HCT116 (cell line): ENCODE measurements at regions not wholly inside any gene's neighbourhood (a gene's known extent, or its start where the extent isn't known, plus 50 kb on each side); places are given as distances from the start of the nearest gene placed in this dataset.

Experiments used
- ATAC-seq: fragments of 200-7000 bp; cut with Tn5 transposase; 2 replicates; pipeline ENCODE4 v1.9.1; 2020; ENCODE audit warnings: mild to moderate bottlenecking, moderate library complexity
- BruUV-seq: library from RNA; stranded (reverse); fragments of 400-500 nt; replicated peaks from 2 replicates; lab custom pipeline; 2021; lab: Mats Ljungman, UMichigan
- CTCF ChIA-PET: fragments of 300-600 bp; sonication (Branson Sonifier 250); formaldehyde crosslinking; loops from one replicate; lab custom pipeline; 2021; ENCODE audit warnings: antibody characterized with exemption; lab: Charles Lee
- POLR2A ChIA-PET: fragments of 300-600, 350-600 bp; sonication (Branson Sonifier 250); formaldehyde crosslinking; loops from one replicate; lab custom pipeline; 2021; ENCODE audit warnings: antibody characterized with exemption; lab: Charles Lee
- RAD21 ChIA-PET, 2 experiments: fragments of 300-600 bp; sonication (Branson Sonifier 250); formaldehyde crosslinking; loops; one replicate each; lab custom pipeline; 2023; ENCODE audit warnings: low total read pairs in 2 of 2; ENCODE audit not compliant: uncharacterized antibody in 2 of 2, unreplicated experiment in 2 of 2, low non-redundant PET in 1 of 2; lab: Charles Lee
- DNase-seq: peaks from one replicate; pipeline ENCODE4 v3.0.0-alpha.2; 2010; ENCODE audit warnings: low read depth, low spot score
- H2AFZ ChIP-seq: fragments of 200-600 bp; shearing (Covaris generic), sonication (generic); 2 replicates; pipeline ENCODE4 v1.6.1; 2017; ENCODE audit warnings: low read depth, mixed run types, mixed read lengths, antibody characterized with exemption, low read length; ENCODE audit not compliant: poor library complexity, severe bottlenecking
- H3K27ac ChIP-seq: 2 replicates; pipeline ENCODE4 v1.5.1; 2012; ENCODE audit warnings: low read depth, low read length
- H3K27me3 ChIP-seq: fragments of 200-600 bp; sonication (generic); 2 replicates; pipeline ENCODE4 v1.6.1; 2016; ENCODE audit warnings: mixed run types, low read length, mixed read lengths; ENCODE audit not compliant: insufficient read depth
- H3K36me3 ChIP-seq, 2 experiments: fragments of 200-500 bp in 1 of 2; fragments of 200-600 bp in 1 of 2; sonication (Bioruptor generic) in 1 of 2; sonication (generic) in 1 of 2; 2 replicates each; pipeline versions ENCODE4 v1.5.1 to v1.6.1; 2014 to 2016; ENCODE audit warnings: low read length in 2 of 2, inconsistent platforms in 1 of 2, mixed read lengths in 1 of 2, mixed run types in 1 of 2; ENCODE audit not compliant: insufficient read depth in 2 of 2, control insufficient read depth in 1 of 2
- H3K4me1 ChIP-seq, 2 experiments: fragments of 200-600 bp in 1 of 2; sonication (generic) in 1 of 2; 2 replicates each; pipeline versions ENCODE4 v1.5.1 to v1.6.1; 2012 to 2017; ENCODE audit warnings: low read length in 2 of 2, inconsistent platforms in 1 of 2, mild to moderate bottlenecking in 1 of 2, mixed read lengths in 1 of 2, mixed run types in 1 of 2, moderate library complexity in 1 of 2; ENCODE audit not compliant: insufficient read depth in 2 of 2, control insufficient read depth in 1 of 2
- H3K4me2 ChIP-seq: fragments of 200-600 bp; sonication (generic); 2 replicates; pipeline ENCODE4 v1.6.1; 2017; ENCODE audit warnings: mixed run types, low read length, mixed read lengths
- H3K4me3 ChIP-seq, 2 experiments: fragments of 200-600 bp in 1 of 2; sonication (generic) in 1 of 2; replicated peaks in 1 of 2; 2 replicates each; pipeline ENCODE4 v1.5.1; 2011 to 2016; ENCODE audit warnings: low read length in 2 of 2, control low read depth in 1 of 2, low read depth in 1 of 2, mild to moderate bottlenecking in 1 of 2, mixed read lengths in 1 of 2, mixed run types in 1 of 2
- H3K79me2 ChIP-seq: fragments of 200-600 bp; sonication (generic); 2 replicates; pipeline ENCODE4 v1.6.1; 2017; ENCODE audit warnings: mild to moderate bottlenecking, mixed run types, low read length, moderate library complexity, mixed read lengths; ENCODE audit not compliant: insufficient read depth
- H3K9ac ChIP-seq: fragments of 200-600 bp; sonication (generic); 2 replicates; pipeline ENCODE4 v1.6.1; 2016; ENCODE audit warnings: low read length, mixed read lengths
- H3K9me2 ChIP-seq: fragments of 200-600 bp; sonication (generic), shearing (Covaris generic); 2 replicates; pipeline ENCODE4 v1.6.1; 2017; ENCODE audit warnings: mixed run types, mild to moderate bottlenecking, moderate library complexity; ENCODE audit not compliant: insufficient read depth
- H3K9me3 ChIP-seq, 2 experiments: fragments of 200-500 bp in 1 of 2; fragments of 200-600 bp in 1 of 2; sonication (Bioruptor generic) in 1 of 2; sonication (generic) in 1 of 2; 2 replicates each; pipeline ENCODE4 v1.6.1; 2014 to 2017; ENCODE audit warnings: low read length in 2 of 2, mixed read lengths in 2 of 2, inconsistent platforms in 1 of 2, low read depth in 1 of 2, mild to moderate bottlenecking in 1 of 2, mixed run types in 1 of 2, moderate library complexity in 1 of 2; ENCODE audit not compliant: control insufficient read depth in 1 of 2, insufficient read depth in 1 of 2
- H4K20me1 ChIP-seq: fragments of 200-600 bp; sonication (generic), shearing (Covaris generic); 2 replicates; pipeline ENCODE4 v1.6.1; 2017; ENCODE audit warnings: mixed run types, mild to moderate bottlenecking, moderate library complexity; ENCODE audit not compliant: insufficient read depth
- EGR1 ChIP-seq: IDR thresholded peaks from 2 replicates; pipeline ENCODE4 v1.6.1; 2012; ENCODE audit warnings: low read depth
- ELF1 ChIP-seq: IDR thresholded peaks from 2 replicates; pipeline ENCODE4 v1.6.1; 2012; ENCODE audit warnings: low read depth, borderline replicate concordance
- EZH2phosphoT487 ChIP-seq: fragments of 200-600 bp; IDR thresholded peaks from 2 replicates; pipeline ENCODE4 v1.6.1; 2018; ENCODE audit warnings: antibody characterized with exemption, borderline replicate concordance
- FOSL1 ChIP-seq: IDR thresholded peaks from 2 replicates; pipeline ENCODE4 v1.6.1; 2012; ENCODE audit warnings: low read depth
- POLR2AphosphoS5 ChIP-seq: IDR thresholded peaks from 2 replicates; pipeline ENCODE4 v1.6.1; 2011; ENCODE audit warnings: mild to moderate bottlenecking, low read depth, low read length, moderate library complexity
- RAD21 ChIP-seq: IDR thresholded peaks from 2 replicates; pipeline ENCODE4 v1.6.1; 2012; ENCODE audit warnings: low read depth, mild to moderate bottlenecking
- REST ChIP-seq: IDR thresholded peaks from 2 replicates; pipeline ENCODE4 v1.6.1; 2012; ENCODE audit warnings: low read depth
- SP1 ChIP-seq: IDR thresholded peaks from 2 replicates; pipeline ENCODE4 v1.6.1; 2012; ENCODE audit warnings: low read depth
- TCF7L2 ChIP-seq: IDR thresholded peaks from 2 replicates; pipeline ENCODE4 v1.7.0; 2011; ENCODE audit warnings: borderline replicate concordance, inconsistent platforms; ENCODE audit not compliant: insufficient read depth, insufficient read length; ENCODE audit errors: extremely low read depth
- YY1 ChIP-seq: IDR thresholded peaks from 2 replicates; pipeline ENCODE4 v1.6.1; 2011; ENCODE audit warnings: low read length, low read depth, moderate library complexity, mild to moderate bottlenecking; ENCODE audit not compliant: insufficient replicate concordance; ENCODE audit errors: extremely low read depth
- ZBTB33 ChIP-seq: IDR thresholded peaks from 2 replicates; pipeline ENCODE4 v1.6.1; 2011; ENCODE audit warnings: mild to moderate bottlenecking, low read length, moderate library complexity; ENCODE audit not compliant: insufficient replicate concordance; ENCODE audit errors: extremely low read depth
- ZNF274 ChIP-seq: fragments of 200-500 bp; sonication (Bioruptor generic); IDR thresholded peaks from 2 replicates; pipeline ENCODE4 v1.6.1; 2014; ENCODE audit warnings: mild to moderate bottlenecking, low read depth, low read length, inconsistent platforms
- intact Hi-C: fragments of 100-400 bp; cut with micrococcal nuclease; formaldehyde crosslinking; loops from 2 replicates; pipeline ENCODE4 v1.10.0; 2022

GRCh38 chr3:186432189-186432588, 70.2 kb upstream of the DGKG start:
- no peaks in the 10 kb centered on the region for H3K27me3 ChIP-seq
- ATAC-seq (no peak), DNase-seq (no peak)
- no peaks in the 10 kb centered on the region for H3K36me3 ChIP-seq
- H3K27ac ChIP-seq: no peak overlapping the region
- CTCF ChIA-PET: no interaction called here
- RAD21 ChIA-PET: no interaction called here
- no peaks in the 10 kb centered on the region for H4K20me1 ChIP-seq
- no peak overlapping the region for H3K4me2 ChIP-seq
- intact Hi-C loops: no loop called here
- POLR2A ChIA-PET: no interaction called here
- TF ChIP-seq ZNF274 (no peak), YY1 (no peak), POLR2AphosphoS5 (no peak), REST (no peak), EGR1 (no peak), ELF1 (no peak), FOSL1 (no peak), EZH2phosphoT487 (no peak), ZBTB33 (no peak), RAD21 (no peak), TCF7L2 (no peak), SP1 (no peak)
- no TSS peak for BruUV-seq
- H3K9ac ChIP-seq: no peak overlapping the region
- H3K4me1 ChIP-seq: no peaks in the 10 kb centered on the region
- H3K79me2 ChIP-seq: no peaks in the 10 kb centered on the region
- no peak overlapping the region for H2AFZ ChIP-seq
- no peak overlapping the region for H3K4me3 ChIP-seq
- no peaks in the 10 kb centered on the region for H3K9me2 ChIP-seq
- no peaks in the 10 kb centered on the region for H3K9me3 ChIP-seq
